Mesothelial cell of epicardium (in vitro differentiated cells): ENCODE measurements at regions not wholly inside any gene's neighbourhood (a gene's known extent, or its start where the extent isn't known, plus 50 kb on each side); places are given as distances from the start of the nearest gene placed in this dataset.

Experiments used
- DNase-seq, 2 experiments: peaks; one replicate each; pipeline ENCODE4 v3.0.0; 2021; ENCODE audit warnings: low spot score in 2 of 2; ENCODE audit not compliant: unreplicated experiment in 2 of 2
- H3K27ac Mint-ChIP-seq: 2 replicates; pipeline ENCODE4 v1.8.0; 2021; ENCODE audit warnings: mixed read lengths
- H3K27me3 Mint-ChIP-seq: 2 replicates; pipeline ENCODE4 v1.8.0; 2021; ENCODE audit warnings: low read depth, mixed read lengths
- H3K36me3 Mint-ChIP-seq: 2 replicates; pipeline ENCODE4 v1.8.0; 2021; ENCODE audit warnings: mixed read lengths
- H3K4me1 Mint-ChIP-seq: 2 replicates; pipeline ENCODE4 v1.8.0; 2021; ENCODE audit warnings: mixed read lengths
- H3K4me3 Mint-ChIP-seq: 2 replicates; pipeline ENCODE4 v1.8.0; 2021; ENCODE audit warnings: mild to moderate bottlenecking, moderate library complexity, mixed read lengths
- H3K9me3 Mint-ChIP-seq: 2 replicates; pipeline ENCODE4 v1.8.0; 2021; ENCODE audit warnings: mixed read lengths
- TF ChIP-seq, protein P1 (sequence below): fragments of 200-600 bp; sonication (generic); IDR thresholded peaks from one replicate; pipeline ENCODE4 v1.5.0; 2021; ENCODE audit warnings: antibody characterized with exemption; ENCODE audit not compliant: unreplicated experiment

DNA sequence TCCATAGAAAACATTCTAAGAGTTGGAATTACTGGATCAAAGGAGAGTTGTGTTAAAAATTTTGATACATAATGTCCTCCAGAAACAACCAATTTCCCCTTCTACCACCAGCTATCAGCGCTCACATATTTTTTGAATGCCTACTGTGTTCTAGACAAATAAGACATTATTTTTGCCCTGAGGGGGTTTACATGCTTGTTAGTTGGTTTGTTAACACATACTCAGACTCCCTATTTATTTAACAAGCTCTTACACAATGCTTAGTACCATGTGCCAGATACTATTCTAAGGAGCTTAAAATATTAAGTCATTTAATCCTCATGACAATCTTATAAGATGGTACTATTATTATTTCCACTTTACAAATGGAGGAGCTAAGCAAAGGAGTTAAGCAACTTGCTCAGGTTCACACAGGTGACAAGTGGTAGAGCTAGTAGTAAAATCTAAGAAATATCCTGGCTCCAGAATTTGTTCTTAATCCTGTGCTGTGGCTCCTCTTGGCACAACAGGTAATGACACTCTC, 194.2 kb downstream of the UTP18 start:
- Mint-ChIP-seq H3K27ac (no peak overlapping the region), H3K4me1 (peaks cover 5% of the 10 kb centered on the region), H3K36me3 (no peaks in the 10 kb centered on the region), H3K9me3 (peaks cover 11% of the 10 kb centered on the region), H3K4me3 (no peak overlapping the region), H3K27me3 (peaks cover 22% of the 10 kb centered on the region)
- TF ChIP-seq, protein P1, sequence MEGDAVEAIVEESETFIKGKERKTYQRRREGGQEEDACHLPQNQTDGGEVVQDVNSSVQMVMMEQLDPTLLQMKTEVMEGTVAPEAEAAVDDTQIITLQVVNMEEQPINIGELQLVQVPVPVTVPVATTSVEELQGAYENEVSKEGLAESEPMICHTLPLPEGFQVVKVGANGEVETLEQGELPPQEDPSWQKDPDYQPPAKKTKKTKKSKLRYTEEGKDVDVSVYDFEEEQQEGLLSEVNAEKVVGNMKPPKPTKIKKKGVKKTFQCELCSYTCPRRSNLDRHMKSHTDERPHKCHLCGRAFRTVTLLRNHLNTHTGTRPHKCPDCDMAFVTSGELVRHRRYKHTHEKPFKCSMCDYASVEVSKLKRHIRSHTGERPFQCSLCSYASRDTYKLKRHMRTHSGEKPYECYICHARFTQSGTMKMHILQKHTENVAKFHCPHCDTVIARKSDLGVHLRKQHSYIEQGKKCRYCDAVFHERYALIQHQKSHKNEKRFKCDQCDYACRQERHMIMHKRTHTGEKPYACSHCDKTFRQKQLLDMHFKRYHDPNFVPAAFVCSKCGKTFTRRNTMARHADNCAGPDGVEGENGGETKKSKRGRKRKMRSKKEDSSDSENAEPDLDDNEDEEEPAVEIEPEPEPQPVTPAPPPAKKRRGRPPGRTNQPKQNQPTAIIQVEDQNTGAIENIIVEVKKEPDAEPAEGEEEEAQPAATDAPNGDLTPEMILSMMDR: no peak
- DNase-seq: no peak

DNA sequence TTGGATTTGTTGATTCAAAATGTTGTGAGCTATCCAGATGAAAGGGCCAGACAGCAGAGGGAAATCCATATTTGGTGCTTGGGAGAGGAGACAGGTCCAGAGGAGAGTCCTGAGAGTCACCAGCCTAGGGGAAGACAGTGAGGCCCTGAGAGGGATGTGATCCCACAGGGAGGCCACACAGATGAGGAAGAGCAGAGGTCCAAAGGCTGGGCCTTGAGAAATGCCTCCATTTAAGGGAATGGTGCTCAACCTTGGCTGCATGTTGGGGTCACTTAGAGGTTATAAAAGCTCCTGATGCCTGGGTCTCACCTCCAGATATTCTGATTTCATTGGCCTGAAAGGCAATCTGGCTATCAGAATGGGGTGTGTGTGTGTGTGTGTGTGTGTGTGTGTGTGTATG, 194.9 kb downstream of the UTP18 start:
- peaks cover 5% of the 10 kb centered on the region for H3K9me3 Mint-ChIP-seq
- H3K36me3 Mint-ChIP-seq: no peaks in the 10 kb centered on the region
- no peak overlapping the region for H3K27ac Mint-ChIP-seq
- no peak for DNase-seq
- H3K27me3 Mint-ChIP-seq: peaks cover 15% of the 10 kb centered on the region
- H3K4me1 Mint-ChIP-seq: peaks cover 5% of the 10 kb centered on the region
- H3K4me3 Mint-ChIP-seq: no peak overlapping the region
- TF ChIP-seq, protein P1: no peak

DNA sequence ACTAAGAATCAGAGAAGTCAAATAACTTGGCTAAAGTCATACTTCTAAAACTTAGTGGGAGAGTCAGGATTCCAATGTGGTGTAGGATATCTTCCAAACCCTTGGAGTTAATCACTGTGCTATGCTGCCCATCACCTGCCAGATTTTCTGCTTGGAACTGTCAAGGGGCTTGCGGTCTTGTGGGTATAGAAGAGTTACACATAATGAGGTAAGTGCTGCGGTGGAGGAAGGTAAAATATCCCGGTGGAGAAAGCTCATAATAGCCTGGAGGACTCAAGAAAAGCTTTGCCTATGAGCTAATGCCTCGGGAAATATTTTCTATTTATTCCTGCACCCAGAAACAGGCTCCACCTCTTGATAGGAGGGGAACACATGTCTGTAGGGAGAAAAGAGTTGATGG, 195.6 kb downstream of the UTP18 start:
- DNase-seq: no peak
- no peaks in the 10 kb centered on the region for H3K36me3 Mint-ChIP-seq
- peaks cover 9% of the 10 kb centered on the region for H3K27me3 Mint-ChIP-seq
- no peak overlapping the region for H3K4me3 Mint-ChIP-seq
- H3K4me1 Mint-ChIP-seq: peaks cover 5% of the 10 kb centered on the region
- peaks cover 5% of the 10 kb centered on the region for H3K9me3 Mint-ChIP-seq
- TF ChIP-seq, protein P1: no peak
- no peak overlapping the region for H3K27ac Mint-ChIP-seq

DNA sequence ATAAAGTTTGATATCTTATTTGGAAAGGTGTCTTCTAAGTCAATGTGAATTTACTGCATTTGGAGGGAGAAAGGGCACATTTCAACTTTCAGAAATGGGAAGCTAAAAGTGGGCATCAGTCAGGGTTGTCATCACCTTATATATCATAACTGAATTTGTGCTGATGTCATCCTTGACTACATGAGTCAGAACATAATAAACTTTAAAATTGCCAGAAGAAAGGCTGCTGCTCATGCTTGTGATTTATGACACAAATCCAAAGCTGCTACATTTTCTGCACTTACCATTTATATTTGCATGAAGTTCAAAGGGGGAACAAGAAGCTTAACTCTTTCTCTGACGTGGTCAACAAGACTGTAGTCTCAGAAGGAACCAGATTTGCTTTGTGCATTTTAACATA, 196.6 kb downstream of the UTP18 start:
- TF ChIP-seq, protein P1: no peak
- H3K4me3 Mint-ChIP-seq: no peak overlapping the region
- DNase-seq: no peak
- H3K9me3 Mint-ChIP-seq: peaks cover 4% of the 10 kb centered on the region
- peaks cover 5% of the 10 kb centered on the region for H3K4me1 Mint-ChIP-seq
- H3K27ac Mint-ChIP-seq: no peak overlapping the region
- H3K27me3 Mint-ChIP-seq: peaks cover 7% of the 10 kb centered on the region
- no peaks in the 10 kb centered on the region for H3K36me3 Mint-ChIP-seq

DNA sequence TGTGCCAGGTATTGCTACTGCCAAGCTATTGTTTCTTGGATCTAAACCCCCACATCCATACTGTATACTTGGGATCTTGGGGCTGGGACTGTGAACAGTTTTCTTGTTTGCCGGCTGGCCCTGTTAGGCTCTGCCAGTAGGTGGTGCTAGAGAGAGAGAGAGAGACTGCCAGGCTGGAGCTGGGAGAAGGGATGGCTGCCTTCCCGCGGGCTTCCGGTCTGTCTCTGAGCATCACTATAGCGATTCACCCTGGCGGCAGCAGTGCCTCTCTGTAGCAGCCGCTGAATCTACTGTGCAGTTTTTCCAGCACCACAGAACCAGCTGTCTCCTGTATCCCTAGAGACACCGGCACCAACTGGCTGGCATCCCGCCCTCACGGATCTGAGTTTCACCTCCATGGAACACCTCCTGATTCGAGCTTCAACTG, 201.2 kb downstream of the UTP18 start:
- Mint-ChIP-seq H3K4me1 (peaks cover 5% of the 10 kb centered on the region), H3K4me3 (no peak overlapping the region), H3K36me3 (no peaks in the 10 kb centered on the region), H3K27me3 (peaks cover 17% of the 10 kb centered on the region), H3K9me3 (no peaks in the 10 kb centered on the region), H3K27ac (no peak overlapping the region)
- TF ChIP-seq, protein P1: no peak
- peak; percentile 52 to 67 for DNase-seq

DNA sequence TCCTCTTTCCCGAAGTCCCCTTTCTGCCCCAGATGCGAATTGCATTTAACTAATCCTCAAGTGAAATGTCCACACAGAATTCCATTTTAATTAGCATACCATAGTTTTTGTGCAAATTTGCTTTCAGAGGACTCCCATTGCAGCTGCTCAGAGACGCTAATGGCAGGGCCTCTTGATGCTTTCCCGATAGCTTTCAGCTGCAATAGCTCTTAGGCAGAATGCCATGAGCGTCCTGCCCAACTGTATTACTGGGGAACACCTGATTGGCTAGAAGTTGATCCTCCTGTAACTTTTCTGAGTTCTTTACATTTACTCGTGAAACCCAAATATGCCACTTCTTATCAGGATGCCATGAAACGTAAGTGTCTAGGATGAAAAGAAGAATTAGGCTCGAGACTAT, 203.0 kb downstream of the UTP18 start:
- H3K9me3 Mint-ChIP-seq: no peaks in the 10 kb centered on the region
- H3K4me3 Mint-ChIP-seq: no peak overlapping the region
- H3K27ac Mint-ChIP-seq: no peak overlapping the region
- no peaks in the 10 kb centered on the region for H3K4me1 Mint-ChIP-seq
- DNase-seq: no peak
- TF ChIP-seq, protein P1: no peak
- peaks cover 24% of the 10 kb centered on the region for H3K27me3 Mint-ChIP-seq
- H3K36me3 Mint-ChIP-seq: no peaks in the 10 kb centered on the region
